GM23338 (cell line): ENCODE measurements at regions not wholly inside any gene's neighbourhood (a gene's known extent, or its start where the extent isn't known, plus 50 kb on each side); places are given as distances from the start of the nearest gene placed in this dataset.

ENCODE experiments used
- CTCF ChIP-seq, 2 experiments: fragments of 200-600 bp in 1 of 2; sonication (generic) in 1 of 2; conservative IDR thresholded peaks; 2 replicates each; pipeline versions ENCODE4 v1.5.1 to v1.6.1; 2016 to 2017; ENCODE audit warnings: antibody characterized with exemption in 2 of 2, low read depth in 2 of 2, mild to moderate bottlenecking in 2 of 2, moderate library complexity in 1 of 2
- ETS1 ChIP-seq: IDR thresholded peaks from 2 replicates; pipeline ENCODE4 v1.6.1; 2016; ENCODE audit warnings: antibody characterized with exemption
- EZH2 ChIP-seq: fragments of 200-600 bp; sonication (generic); IDR thresholded peaks from one replicate; pipeline ENCODE4 v1.8.0; 2017; ENCODE audit warnings: antibody characterized with exemption, mild to moderate bottlenecking, low read depth; ENCODE audit not compliant: unreplicated experiment
- JUNB ChIP-seq: IDR thresholded peaks from one replicate; pipeline ENCODE4 v1.6.1; 2016; ENCODE audit warnings: antibody characterized with exemption; ENCODE audit not compliant: unreplicated experiment
- POLR2AphosphoS5 ChIP-seq: IDR thresholded peaks from 2 replicates; pipeline ENCODE4 v1.6.1; 2016; ENCODE audit warnings: antibody characterized with exemption, low read depth
- REST ChIP-seq: IDR thresholded peaks from one replicate; pipeline ENCODE4 v1.6.1; 2018; ENCODE audit warnings: antibody characterized with exemption; ENCODE audit not compliant: unreplicated experiment

- TF ChIP-seq CTCF (conservative IDR thresholded peaks at IDR 0.05; ENCODE audit: low read depth in 2 of 2) (no peak), EZH2 (no peak), POLR2AphosphoS5 (no peak), REST (no peak), ETS1 (no peak), JUNB (no peak)
Measured at GRCh38 chr13:71021825-71022422, 845.1 kb downstream of the DACH1 start.
